Heart left ventricle (tissue), 13 donors: ENCODE measurements at regions not wholly inside any gene's neighbourhood (a gene's known extent, or its start where the extent isn't known, plus 50 kb on each side); places are given as distances from the start of the nearest gene placed in this dataset.

ENCODE experiments used
- POLR2A ChIP-seq, 2 donors: fragments of 450-650 bp; IDR thresholded peaks; one replicate each; pipeline ENCODE4 v1.6.1; 2017; ENCODE audit warnings: antibody characterized with exemption in 2 of 2, mild to moderate bottlenecking in 2 of 2, moderate library complexity in 2 of 2
- TF ChIP-seq, protein P1 (sequence below), 12 donors: fragments of 200-600 bp; sonication (generic) in 4 of 12; IDR thresholded peaks; one replicate each; pipeline versions ENCODE4 v1.5.0 to v1.8.0; 2018 to 2022; ENCODE audit warnings: antibody characterized with exemption in 12 of 12, mild to moderate bottlenecking in 5 of 12
- donor health status: ischemic (EF 13 %, LVEDD 7.1; RV severe dilation, severe dysfunction).
- donor health status: DM: no; HTN: yes; CAD: no.
- donor health status: DM: no; HTN: no; CAD: no.
- donor health status: ischemic (EF 25% LVEDD 6.9; RV normal size, moderate dysfunction).
- donor health status: ischemic (EF 25% LVEDD 5.7; RV mildly dilated, moderate dysfunction).
- donor health status: ischemic (EF 35%, LVEDD 5.7; RV mildly dilated, moderate dysfunction).
- donor health status: nonischemic (EF 11% LVEDD 7.7; RV severe dilation, severe dysfunction).
- donor health status: DM: yes; HTN: yes; CAD: no.
- donor health status: PGD.
- donor health status: ischemic (EF 29% LVEDD 5.4; RV normal size, mild dysfunction).
- donor health status: nonischemic (EF 23%, LVEDD 6.1; RV moderate dilation, normal function).

DNA sequence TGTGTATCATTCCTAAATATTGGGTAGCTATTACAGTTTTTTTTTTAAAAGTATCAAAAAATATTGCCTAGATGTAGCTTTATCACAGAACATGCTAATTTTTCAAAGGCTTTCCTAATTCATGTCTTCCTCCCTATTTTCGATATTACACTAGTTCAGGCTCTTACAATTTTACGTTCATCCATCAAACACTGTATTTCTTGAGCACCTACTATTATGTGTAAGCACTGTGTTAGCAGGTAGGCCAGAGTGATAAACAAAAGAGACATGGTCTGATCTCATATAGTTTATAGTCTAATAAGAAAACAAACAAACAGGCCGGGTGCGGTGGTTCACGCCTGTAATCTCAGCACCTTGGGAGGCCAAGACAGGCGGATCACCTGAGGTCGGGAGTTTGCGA lies 69.5 kb downstream of the FAM217A start:
- TF ChIP-seq, protein P1, sequence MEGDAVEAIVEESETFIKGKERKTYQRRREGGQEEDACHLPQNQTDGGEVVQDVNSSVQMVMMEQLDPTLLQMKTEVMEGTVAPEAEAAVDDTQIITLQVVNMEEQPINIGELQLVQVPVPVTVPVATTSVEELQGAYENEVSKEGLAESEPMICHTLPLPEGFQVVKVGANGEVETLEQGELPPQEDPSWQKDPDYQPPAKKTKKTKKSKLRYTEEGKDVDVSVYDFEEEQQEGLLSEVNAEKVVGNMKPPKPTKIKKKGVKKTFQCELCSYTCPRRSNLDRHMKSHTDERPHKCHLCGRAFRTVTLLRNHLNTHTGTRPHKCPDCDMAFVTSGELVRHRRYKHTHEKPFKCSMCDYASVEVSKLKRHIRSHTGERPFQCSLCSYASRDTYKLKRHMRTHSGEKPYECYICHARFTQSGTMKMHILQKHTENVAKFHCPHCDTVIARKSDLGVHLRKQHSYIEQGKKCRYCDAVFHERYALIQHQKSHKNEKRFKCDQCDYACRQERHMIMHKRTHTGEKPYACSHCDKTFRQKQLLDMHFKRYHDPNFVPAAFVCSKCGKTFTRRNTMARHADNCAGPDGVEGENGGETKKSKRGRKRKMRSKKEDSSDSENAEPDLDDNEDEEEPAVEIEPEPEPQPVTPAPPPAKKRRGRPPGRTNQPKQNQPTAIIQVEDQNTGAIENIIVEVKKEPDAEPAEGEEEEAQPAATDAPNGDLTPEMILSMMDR (IDR thresholded peaks at IDR 0.05) = no peak
- no peak for TF ChIP-seq POLR2A (IDR thresholded peaks at IDR 0.05)
